Psoas muscle (tissue), 7 donors: ENCODE measurements at regions not wholly inside any gene's neighbourhood (a gene's known extent, or its start where the extent isn't known, plus 50 kb on each side); places are given as distances from the start of the nearest gene placed in this dataset.

Experiments
- ATAC-seq, 4 donors: fragments of 200-7000 bp; cut with Tn5 transposase; one replicate each; pipeline ENCODE4 v1.9.1; 2020; ENCODE audit warnings: moderate library complexity in 3 of 4, mild to moderate bottlenecking in 2 of 4
- DNase-seq, 2 donors: peaks; one replicate each; pipeline ENCODE4 v3.0.0-alpha.2; 2020
- H3K27ac ChIP-seq: fragments of 200-600 bp; one replicate; pipeline ENCODE4 v1.8.0; 2022
- H3K27me3 ChIP-seq, 3 donors: fragments of 200-600 bp in 1 of 3; one replicate each; pipeline versions ENCODE4 v1.6.1 to v1.8.0; 2013 to 2022; ENCODE audit warnings: low read length in 2 of 3, mild to moderate bottlenecking in 2 of 3, moderate library complexity in 1 of 3; ENCODE audit not compliant: insufficient read depth in 3 of 3
- H3K36me3 ChIP-seq, 2 donors: fragments of 200-600 bp in 1 of 2; one replicate each; pipeline versions ENCODE4 v1.6.1 to v1.8.0; 2013 to 2022; ENCODE audit warnings: low read depth in 1 of 2, mild to moderate bottlenecking in 1 of 2, moderate library complexity in 1 of 2; ENCODE audit not compliant: insufficient read depth in 1 of 2
- H3K4me1 ChIP-seq: fragments of 200-600 bp; one replicate; pipeline ENCODE4 v1.8.0; 2022
- H3K4me3 ChIP-seq: fragments of 200-600 bp; one replicate; pipeline ENCODE4 v1.8.0; 2022; ENCODE audit warnings: mild to moderate bottlenecking
- H3K9me3 ChIP-seq: fragments of 200-600 bp; one replicate; pipeline ENCODE4 v1.8.0; 2022
- WGBS, 3 donors: extraction: QIAGEN DNeasy Blood & Tissue Kit; methylation state at CpG; one replicate each; pipeline versions ENCODE4 v1.1.6 to v1.1.7; 2013; 5-methylcytosine and 5-hydroxymethylcytosine counted together
- intact Hi-C, 2 donors: fragments of 100-400 bp; cut with DNase I; formaldehyde crosslinking; loops; one replicate each; pipeline versions ENCODE4 v1.11.0 to v1.14.2; 2022
- TF ChIP-seq, protein P1 (sequence below): fragments of 200-600 bp; IDR thresholded peaks from one replicate; pipeline ENCODE4 v1.8.0; 2022; ENCODE audit warnings: antibody characterized with exemption
- donor health status: healthy with polysubstance abuse.
- donor health status: DM: no; HTN: no; CAD: no; lungs with moderate emphysema.
- donor health status: Bipolar disorder and iron deficiency.
- donor health status: healthy.
- donor health status: DM: yes; HTN: yes; CAD: no.
- donor health status: DM: no; HTN: no; CAD: no.
- donor health status: DM: yes; HTN: yes; CAD: no.

DNA sequence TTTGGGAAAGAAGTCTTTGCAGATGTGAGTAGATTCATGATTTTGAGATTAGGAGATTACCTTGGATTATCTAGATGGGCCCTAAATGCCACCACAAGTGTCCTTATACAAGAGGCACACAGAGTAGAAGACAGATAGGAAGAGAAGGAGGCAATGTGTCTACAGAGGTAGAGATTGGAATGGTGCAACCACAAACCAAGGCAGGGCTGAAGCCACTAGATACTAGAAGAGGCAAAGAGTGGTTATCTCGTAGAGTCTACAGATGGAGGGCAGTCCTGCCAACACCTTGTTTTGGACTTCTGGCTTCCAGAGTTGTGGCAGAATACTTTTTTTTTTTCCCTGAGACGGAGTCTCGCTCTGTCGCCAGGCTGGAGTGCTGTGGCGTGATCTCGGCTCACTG lies 138.3 kb upstream of the AKIRIN2 start:
- Histone ChIP-seq H3K27me3 (no peaks in the 10 kb centered on the region), H3K4me3 (no peak overlapping the region), H3K27ac (no peak overlapping the region), H3K4me1 (no peaks in the 10 kb centered on the region), H3K9me3 (no peaks in the 10 kb centered on the region), H3K36me3 (no peaks in the 10 kb centered on the region)
- DNase-seq (no peak), ATAC-seq (no peak)
- TF ChIP-seq, protein P1, sequence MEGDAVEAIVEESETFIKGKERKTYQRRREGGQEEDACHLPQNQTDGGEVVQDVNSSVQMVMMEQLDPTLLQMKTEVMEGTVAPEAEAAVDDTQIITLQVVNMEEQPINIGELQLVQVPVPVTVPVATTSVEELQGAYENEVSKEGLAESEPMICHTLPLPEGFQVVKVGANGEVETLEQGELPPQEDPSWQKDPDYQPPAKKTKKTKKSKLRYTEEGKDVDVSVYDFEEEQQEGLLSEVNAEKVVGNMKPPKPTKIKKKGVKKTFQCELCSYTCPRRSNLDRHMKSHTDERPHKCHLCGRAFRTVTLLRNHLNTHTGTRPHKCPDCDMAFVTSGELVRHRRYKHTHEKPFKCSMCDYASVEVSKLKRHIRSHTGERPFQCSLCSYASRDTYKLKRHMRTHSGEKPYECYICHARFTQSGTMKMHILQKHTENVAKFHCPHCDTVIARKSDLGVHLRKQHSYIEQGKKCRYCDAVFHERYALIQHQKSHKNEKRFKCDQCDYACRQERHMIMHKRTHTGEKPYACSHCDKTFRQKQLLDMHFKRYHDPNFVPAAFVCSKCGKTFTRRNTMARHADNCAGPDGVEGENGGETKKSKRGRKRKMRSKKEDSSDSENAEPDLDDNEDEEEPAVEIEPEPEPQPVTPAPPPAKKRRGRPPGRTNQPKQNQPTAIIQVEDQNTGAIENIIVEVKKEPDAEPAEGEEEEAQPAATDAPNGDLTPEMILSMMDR = no peak
- intact Hi-C loops = no loop called here
- 95 to 100% (median 99%) methylated on average over 1 to 6 of the region's 6 CpGs for WGBS, 3 donors

- ATAC-seq (no peak), DNase-seq (no peak)
- Histone ChIP-seq H3K27me3 (no peaks in the 10 kb centered on the region), H3K27ac (no peak overlapping the region), H3K9me3 (no peaks in the 10 kb centered on the region), H3K36me3 (no peaks in the 10 kb centered on the region), H3K4me3 (no peak overlapping the region), H3K4me1 (no peaks in the 10 kb centered on the region)
- intact Hi-C loops = loop anchor here in 1 of 2 donors (10.0 kb wide), 1 partner anchor 107 kb away; no protein-coding TSS in a partner anchor
- TF ChIP-seq, protein P1 = no peak
- whole genome bisulfite sequencing, 3 donors = 48 to 72% (median 61%) methylated on average over 2 of the region's 2 CpGs
Observed at GRCh38 chr6:87837876-87838275, 135.8 kb upstream of the AKIRIN2 start.

GRCh38 chr6:87837444-87837843 lies 135.4 kb upstream of the AKIRIN2 start:
- intact Hi-C loops = loop anchor here in 1 of 2 donors (10.0 kb wide), 1 partner anchor 107 kb away; no protein-coding TSS in a partner anchor
- WGBS, 3 donors = 51 to 77% (median 55%) methylated on average over 3 of the region's 3 CpGs
- DNase-seq (no peak), ATAC-seq (no peak)
- no peaks in the 10 kb centered on the region for H3K36me3 ChIP-seq
- H3K27ac ChIP-seq = no peak overlapping the region
- no peaks in the 10 kb centered on the region for H3K27me3 ChIP-seq
- H3K4me3 ChIP-seq = no peak overlapping the region
- no peaks in the 10 kb centered on the region for H3K9me3 ChIP-seq
- TF ChIP-seq, protein P1 = no peak
- no peaks in the 10 kb centered on the region for H3K4me1 ChIP-seq

GRCh38 chr6:87832025-87832825 lies 130.2 kb upstream of the AKIRIN2 start:
- Histone ChIP-seq H3K36me3 (no peaks in the 10 kb centered on the region), H3K4me1 (no peaks in the 10 kb centered on the region), H3K27me3 (no peaks in the 10 kb centered on the region), H3K27ac (no peak overlapping the region), H3K4me3 (peak overlapping the region; percentile 45), H3K9me3 (no peaks in the 10 kb centered on the region)
- DNase-seq (no peak), ATAC-seq (peak in 1 of 4 donors; percentile 54)
- TF ChIP-seq, protein P1 = peak; percentile 34
- WGBS, 3 donors = 5 to 11% (median 6%) methylated on average over 6 of the region's 6 CpGs
- intact Hi-C loops = loop anchor here in 1 of 2 donors (10.0 kb wide), 1 partner anchor 113 kb away; no protein-coding TSS in a partner anchor
